ENCODE measurements at regions not wholly inside any gene's neighbourhood (a gene's known extent, or its start where the extent isn't known, plus 50 kb on each side); places are given as distances from the start of the nearest gene placed in this dataset.

DNA sequence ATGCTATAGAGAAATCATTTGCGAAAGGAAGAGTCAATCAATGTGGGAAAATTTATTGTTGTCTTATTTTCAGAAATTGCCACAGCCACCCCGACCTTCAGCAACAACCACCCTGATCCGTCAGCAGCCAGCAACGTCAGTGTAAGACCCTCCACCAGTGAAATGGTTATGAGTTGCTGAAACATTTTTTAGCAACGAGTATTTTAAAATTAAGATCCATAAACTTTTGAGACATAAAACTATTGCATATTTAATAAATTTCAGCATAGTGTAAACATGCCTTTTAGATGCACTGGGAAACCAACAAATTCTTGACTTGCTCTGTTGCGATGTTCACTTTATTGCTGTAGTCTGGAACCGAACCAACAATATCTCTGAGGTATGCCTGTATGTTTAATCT, 887.9 kb downstream of the DCDC2C start:
- TF ChIP-seq POLR2AphosphoS5 (IDR thresholded peaks at IDR 0.05) (no peak), POLR2A (IDR thresholded peaks at IDR 0.05) (no peak)
- TF ChIP-seq, protein P1, sequence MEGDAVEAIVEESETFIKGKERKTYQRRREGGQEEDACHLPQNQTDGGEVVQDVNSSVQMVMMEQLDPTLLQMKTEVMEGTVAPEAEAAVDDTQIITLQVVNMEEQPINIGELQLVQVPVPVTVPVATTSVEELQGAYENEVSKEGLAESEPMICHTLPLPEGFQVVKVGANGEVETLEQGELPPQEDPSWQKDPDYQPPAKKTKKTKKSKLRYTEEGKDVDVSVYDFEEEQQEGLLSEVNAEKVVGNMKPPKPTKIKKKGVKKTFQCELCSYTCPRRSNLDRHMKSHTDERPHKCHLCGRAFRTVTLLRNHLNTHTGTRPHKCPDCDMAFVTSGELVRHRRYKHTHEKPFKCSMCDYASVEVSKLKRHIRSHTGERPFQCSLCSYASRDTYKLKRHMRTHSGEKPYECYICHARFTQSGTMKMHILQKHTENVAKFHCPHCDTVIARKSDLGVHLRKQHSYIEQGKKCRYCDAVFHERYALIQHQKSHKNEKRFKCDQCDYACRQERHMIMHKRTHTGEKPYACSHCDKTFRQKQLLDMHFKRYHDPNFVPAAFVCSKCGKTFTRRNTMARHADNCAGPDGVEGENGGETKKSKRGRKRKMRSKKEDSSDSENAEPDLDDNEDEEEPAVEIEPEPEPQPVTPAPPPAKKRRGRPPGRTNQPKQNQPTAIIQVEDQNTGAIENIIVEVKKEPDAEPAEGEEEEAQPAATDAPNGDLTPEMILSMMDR (IDR thresholded peaks at IDR 0.05), result no peak

Measured in breast epithelium (tissue), 3 donors.